IPS DF 4.7 (cell line): ENCODE measurements at regions not wholly inside any gene's neighbourhood (a gene's known extent, or its start where the extent isn't known, plus 50 kb on each side); places are given as distances from the start of the nearest gene placed in this dataset.

Source experiments
- DNase-seq: peaks from one replicate; pipeline ENCODE4 v3.0.0-alpha.2; 2013; ENCODE audit warnings: low spot score; ENCODE audit errors: extremely low read depth

DNA sequence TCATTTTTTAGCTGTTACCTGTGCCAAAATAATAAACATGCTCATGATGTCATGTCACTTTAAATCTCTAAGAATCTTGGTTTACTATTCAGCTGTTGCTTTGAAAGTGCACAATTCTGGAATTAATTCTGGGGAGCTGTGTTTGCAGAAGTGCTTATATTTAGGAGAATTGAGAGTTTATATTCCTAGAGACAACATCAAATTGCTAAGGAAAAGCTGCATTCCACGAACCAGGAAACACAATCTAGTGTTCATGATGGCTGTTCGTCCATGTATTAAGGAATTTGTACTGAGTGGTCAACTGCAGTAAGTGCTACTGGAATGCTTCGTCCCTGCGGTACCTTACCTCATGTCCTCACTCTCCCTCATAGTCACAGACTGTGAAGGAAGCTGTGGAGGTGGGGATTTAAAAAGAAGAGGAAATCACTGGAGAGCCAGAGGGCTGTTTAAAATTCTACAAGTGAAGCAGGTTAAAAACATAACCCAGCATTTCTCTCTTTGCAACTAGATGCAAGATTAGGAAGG, 161.0 kb downstream of the TRMT11 start:
- no peak for DNase-seq

DNA sequence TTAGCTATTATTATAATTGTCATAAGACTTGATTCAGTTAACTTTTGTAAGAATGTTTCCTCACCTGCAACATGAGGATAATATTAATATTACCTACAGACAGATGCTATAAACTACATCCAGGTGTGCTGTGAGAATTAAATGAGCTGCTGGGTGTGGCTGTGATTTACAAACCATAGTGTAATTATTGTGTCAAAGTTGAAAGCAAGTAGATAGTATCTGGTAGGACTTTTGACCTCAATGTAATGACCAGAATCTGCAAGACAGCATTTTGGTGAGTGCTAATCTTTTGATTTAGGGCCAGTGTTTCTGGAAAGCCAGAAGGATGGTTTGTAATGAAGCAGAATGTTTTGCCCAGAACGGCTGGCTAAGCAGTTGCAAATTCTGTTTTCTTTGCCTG, 162.5 kb downstream of the TRMT11 start:
- DNase-seq, result no peak

- DNase-seq, result no peak
These were observed 166.0 kb downstream of the TRMT11 start for GRCh38 chr6:126152372-126152745.

DNA sequence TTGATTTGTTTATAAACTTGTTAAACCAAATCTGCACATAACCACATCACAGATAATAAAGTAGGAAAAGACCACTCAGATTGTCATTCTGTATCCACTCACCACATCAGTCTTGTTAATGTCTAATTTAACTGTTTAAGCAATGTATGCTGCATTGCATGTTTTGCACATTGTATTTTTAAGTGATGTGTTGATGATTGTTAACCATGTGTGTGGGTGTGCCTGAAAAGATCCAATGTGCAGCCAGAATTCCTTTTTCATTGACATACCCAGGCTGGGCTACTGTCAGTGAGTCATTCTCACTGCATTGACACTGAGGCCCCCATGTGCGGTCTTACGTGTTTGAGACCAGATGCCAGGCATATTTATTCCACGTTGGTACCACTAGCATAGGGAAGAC, 167.3 kb downstream of the TRMT11 start:
- no peak for DNase-seq

DNA sequence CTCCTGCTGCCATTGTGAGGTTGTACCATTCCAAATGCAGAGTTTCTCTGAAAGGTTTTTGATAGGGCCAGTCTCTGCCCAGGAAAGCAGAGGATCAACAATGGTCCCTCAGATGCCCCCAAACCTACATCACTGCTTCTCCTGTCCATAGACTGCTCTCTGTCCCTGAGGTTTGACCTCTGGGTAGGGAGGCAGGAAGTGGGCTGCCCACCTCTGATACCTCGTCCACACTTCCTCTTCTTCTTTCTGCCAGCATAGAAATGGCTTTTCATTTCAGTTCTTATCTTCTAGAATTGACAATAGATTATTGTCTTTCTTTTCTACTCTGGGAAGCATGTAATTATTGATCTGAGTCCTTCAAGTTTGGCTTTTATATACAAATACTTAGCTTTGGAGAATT, 170.6 kb downstream of the TRMT11 start:
- DNase-seq, result no peak

GRCh38 chr6:126167726-126168125, 172.2 kb upstream of the CENPW start:
- DNase-seq, result no peak

DNA sequence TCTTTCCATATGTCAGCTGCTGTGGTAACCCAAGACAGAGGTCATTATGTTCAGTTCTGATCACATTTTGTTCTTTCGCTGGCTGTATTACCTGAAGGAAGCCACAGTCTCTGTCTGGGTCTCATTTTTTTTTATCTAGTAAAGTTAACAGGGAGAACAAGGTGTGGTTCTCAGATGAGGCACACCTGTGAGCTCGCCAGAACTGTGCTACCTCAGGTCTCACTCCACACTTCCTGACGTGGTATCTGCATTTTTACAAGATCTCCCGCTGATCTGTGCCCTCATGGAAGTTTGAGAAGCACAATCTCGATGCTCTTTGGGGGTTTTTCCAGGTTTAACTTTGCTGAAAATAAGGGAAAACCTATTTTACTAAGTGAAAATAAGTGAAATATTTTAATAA, 169.5 kb upstream of the CENPW start:
- no peak for DNase-seq

DNA sequence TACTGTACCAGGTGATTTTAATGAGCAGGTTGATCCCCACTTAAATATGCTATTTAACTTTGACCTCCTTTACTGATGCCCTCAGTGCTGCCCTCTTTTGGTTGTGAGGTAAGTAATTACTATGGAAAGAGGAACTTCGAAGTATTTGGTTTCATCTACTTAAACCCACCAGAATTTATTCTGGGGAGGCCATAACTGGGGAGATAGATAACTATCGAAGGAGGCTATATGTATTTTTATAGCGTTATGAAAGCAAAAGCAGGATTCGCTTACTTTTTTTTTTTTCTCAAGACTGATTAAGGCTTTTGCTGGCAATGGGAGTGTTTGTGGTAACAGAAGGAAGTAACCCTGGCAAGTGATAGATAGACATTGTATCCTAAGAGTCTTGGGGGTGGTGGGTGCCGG, 168.9 kb upstream of the CENPW start:
- DNase-seq, result no peak

GRCh38 chr6:126172131-126172530, 167.8 kb upstream of the CENPW start:
- DNase-seq, result no peak

- DNase-seq, result no peak
These were observed 166.7 kb upstream of the CENPW start for GRCh38 chr6:126173265-126173664.

- no peak for DNase-seq
These were observed 165.2 kb upstream of the CENPW start for GRCh38 chr6:126174697-126175096.

DNA sequence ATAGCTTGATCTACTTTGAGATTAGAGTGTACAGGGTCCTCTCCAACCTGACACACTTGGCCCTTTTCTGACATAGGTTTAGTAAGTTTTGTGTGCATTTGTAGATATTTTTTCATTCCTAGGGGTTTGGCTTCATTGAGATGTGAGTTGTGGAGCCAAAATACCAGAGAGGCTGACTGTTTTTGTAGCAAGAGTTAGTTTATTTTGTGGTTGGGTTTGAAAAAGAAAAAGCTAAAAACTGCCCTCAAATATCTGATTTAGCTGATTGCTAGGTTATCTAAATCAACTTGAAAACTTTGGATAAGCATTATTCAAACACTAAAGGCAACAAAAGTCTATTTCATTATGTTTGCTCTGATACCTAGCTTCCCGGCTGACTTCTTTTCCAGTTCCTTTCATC, 164.7 kb upstream of the CENPW start:
- DNase-seq, result no peak

DNA sequence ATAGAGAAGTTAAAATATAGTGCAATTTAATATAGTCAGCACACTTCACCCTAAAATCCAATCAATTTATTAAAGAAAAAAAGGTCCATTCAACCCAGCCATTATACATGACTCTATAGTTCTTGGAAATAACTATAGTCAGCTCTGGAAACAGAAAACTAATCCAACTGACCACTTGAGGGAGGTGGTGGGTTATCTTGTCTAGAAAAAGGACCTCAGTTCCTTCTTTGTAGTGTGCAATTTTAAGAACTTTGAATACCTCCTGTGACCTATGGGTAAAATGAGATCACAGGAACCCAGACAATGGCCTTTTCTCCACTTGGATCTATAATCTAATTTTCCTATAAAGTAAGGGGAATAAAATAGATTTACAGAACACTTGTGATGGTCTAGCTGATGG, 163.6 kb upstream of the CENPW start:
- DNase-seq, result no peak

- no peak for DNase-seq
These were observed 159.3 kb upstream of the CENPW start for GRCh38 chr6:126180585-126180984.

DNA sequence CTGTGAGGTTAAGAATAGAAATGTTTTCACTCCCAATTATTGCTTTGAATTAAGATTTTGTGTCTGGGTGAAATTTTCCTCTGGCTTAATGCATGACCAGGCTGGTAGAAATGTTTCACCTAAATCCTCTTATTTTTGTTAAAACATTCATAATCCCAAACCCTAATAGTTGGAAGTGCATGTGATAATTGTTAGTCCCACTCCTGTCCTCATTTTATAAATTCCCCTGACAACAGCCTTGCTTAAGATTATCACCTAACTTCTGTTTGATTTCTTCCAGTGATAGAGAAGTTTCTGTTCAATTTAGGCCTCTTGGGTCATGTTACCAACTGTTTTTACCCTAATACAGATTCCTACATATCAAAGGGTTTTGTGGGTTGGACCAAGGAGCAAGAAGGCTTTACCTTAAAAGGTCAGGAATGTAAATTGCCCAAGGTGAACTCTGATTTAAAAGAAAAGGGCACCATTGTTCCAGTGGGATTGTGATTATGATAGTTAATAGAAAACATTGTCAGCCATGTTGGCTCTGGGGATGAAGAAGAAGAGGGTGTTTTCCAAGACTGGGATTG, 158.7 kb upstream of the CENPW start:
- peak; percentile 74 for DNase-seq

DNA sequence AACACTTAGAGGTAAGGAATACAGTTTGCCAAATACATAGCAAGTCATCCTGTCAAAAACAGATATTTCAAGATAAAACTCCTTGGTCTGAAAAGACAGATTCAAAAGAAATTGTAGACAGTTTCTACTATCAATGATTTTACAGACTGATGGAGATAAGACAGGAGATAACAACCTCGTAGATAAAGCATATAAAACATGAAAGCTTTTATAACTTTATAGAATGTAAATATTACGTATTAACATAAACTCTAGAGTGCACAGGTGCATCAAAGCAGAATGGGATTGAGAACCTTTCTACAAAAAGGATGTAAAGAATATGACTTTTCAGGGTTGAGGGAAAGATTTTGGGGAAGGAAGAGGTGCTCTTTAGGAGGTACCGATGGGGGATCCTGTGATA, 158.0 kb upstream of the CENPW start:
- no peak for DNase-seq

GRCh38 chr6:126182650-126183311, 157.1 kb upstream of the CENPW start:
- no peak for DNase-seq

- DNase-seq, result no peak
These were observed 154.1 kb upstream of the CENPW start for GRCh38 chr6:126185774-126186173.

GRCh38 chr6:126188279-126188909, 151.5 kb upstream of the CENPW start:
- DNase-seq, result no peak

DNA sequence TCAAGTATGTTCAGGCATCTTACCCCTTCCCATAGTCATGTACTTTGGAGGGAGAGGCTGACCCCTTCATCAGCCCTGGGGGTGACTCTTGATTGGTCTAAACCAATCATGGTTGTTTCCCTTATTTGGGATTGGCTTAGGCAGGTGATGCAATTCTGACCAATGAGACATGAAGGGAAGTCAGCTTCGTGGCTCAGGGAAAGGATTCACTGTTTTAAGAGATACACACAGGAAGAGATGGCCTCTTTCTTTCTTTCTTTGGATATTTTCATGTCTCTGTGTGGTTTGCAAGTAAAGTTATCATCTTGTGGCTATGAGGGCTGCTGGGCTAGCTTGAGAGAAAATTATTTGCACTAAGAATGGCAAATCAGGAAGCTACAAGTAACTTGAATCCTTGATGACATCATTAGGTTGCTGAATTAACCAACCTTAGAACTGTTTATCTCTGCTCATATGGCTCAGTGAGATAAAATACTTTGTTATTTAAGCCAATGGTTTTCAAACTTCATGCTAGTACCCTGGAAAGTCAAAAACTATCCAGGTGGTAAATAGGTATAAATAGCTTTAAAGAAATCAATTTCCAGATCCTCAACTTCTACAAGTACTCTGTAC, 144.2 kb upstream of the CENPW start:
- no peak for DNase-seq

DNA sequence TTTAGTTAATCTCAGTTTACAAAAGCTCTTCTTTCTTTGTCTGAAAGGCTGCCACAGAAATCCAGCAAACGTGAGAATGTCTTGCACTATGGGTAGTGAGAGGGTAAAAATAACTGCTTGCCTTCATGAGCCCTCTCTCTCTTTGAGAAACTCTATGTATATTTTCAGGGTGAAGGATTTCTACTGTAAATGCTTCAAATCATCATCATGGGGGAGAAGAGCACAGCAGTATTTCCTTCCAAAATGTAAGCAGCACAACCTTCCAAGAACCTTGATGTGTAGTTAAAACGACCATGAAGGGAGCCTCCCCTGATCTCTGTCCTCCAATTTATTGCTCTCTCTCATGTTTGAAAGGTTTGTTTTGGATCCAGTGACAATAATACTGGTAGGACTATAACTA, 141.3 kb upstream of the CENPW start:
- DNase-seq, result no peak

- no peak for DNase-seq
These were observed 140.4 kb upstream of the CENPW start for GRCh38 chr6:126199466-126199865.

GRCh38 chr6:126202707-126203106, 137.2 kb upstream of the CENPW start:
- no peak for DNase-seq
